Osteocyte (in vitro differentiated cells): ENCODE measurements at regions not wholly inside any gene's neighbourhood (a gene's known extent, or its start where the extent isn't known, plus 50 kb on each side); places are given as distances from the start of the nearest gene placed in this dataset.

Experiments used
- DNase-seq: peaks from one replicate; pipeline ENCODE4 v3.0.0; 2021; ENCODE audit warnings: mixed read lengths; ENCODE audit not compliant: unreplicated experiment; ENCODE audit errors: extremely low spot score
- H3K27ac Mint-ChIP-seq: one replicate; pipeline ENCODE4 v1.8.0; 2021; ENCODE audit warnings: mild to moderate bottlenecking, mixed read lengths; ENCODE audit not compliant: unreplicated experiment
- H3K27me3 Mint-ChIP-seq: one replicate; pipeline ENCODE4 v1.8.0; 2021; ENCODE audit warnings: mixed read lengths; ENCODE audit not compliant: unreplicated experiment
- H3K36me3 Mint-ChIP-seq: one replicate; pipeline ENCODE4 v1.8.0; 2021; ENCODE audit warnings: mixed read lengths; ENCODE audit not compliant: unreplicated experiment
- H3K4me1 Mint-ChIP-seq: one replicate; pipeline ENCODE4 v1.8.0; 2021; ENCODE audit warnings: mixed read lengths; ENCODE audit not compliant: unreplicated experiment
- H3K4me3 Mint-ChIP-seq: one replicate; pipeline ENCODE4 v1.8.0; 2021; ENCODE audit warnings: mild to moderate bottlenecking, moderate library complexity, mixed read lengths; ENCODE audit not compliant: unreplicated experiment
- H3K9me3 Mint-ChIP-seq: one replicate; pipeline ENCODE4 v1.8.0; 2021; ENCODE audit warnings: mixed read lengths; ENCODE audit not compliant: unreplicated experiment
- TF ChIP-seq, protein P1 (sequence below): fragments of 200-600 bp; sonication (generic); IDR thresholded peaks from 2 replicates; pipeline ENCODE4 v1.5.0; 2021; ENCODE audit warnings: antibody characterized with exemption, mild to moderate bottlenecking, moderate library complexity

DNA sequence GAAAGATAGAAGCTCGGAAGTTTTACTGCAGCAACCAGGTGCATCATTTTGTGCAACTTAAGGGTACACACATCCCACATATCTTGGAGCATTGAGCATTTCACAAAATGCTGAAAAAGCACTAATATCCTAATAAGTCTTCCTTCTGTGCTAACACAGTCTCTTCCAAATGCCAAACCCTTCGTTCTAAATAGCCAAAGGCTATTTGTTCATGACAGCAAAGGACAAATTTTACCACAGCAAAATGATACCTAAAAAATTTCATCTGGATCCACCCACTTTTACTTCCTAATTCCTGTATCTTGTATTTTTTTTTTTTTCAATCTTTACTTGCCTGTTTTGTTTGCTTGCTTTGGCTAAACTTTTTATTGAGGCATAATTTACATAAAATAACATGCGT lies 435.0 kb downstream of the RND3 start:
- Mint-ChIP-seq H3K27ac (no peak overlapping the region), H3K4me1 (peaks cover 7% of the 10 kb centered on the region), H3K4me3 (no peak overlapping the region), H3K9me3 (no peaks in the 10 kb centered on the region), H3K36me3 (no peaks in the 10 kb centered on the region), H3K27me3 (no peaks in the 10 kb centered on the region)
- TF ChIP-seq, protein P1, sequence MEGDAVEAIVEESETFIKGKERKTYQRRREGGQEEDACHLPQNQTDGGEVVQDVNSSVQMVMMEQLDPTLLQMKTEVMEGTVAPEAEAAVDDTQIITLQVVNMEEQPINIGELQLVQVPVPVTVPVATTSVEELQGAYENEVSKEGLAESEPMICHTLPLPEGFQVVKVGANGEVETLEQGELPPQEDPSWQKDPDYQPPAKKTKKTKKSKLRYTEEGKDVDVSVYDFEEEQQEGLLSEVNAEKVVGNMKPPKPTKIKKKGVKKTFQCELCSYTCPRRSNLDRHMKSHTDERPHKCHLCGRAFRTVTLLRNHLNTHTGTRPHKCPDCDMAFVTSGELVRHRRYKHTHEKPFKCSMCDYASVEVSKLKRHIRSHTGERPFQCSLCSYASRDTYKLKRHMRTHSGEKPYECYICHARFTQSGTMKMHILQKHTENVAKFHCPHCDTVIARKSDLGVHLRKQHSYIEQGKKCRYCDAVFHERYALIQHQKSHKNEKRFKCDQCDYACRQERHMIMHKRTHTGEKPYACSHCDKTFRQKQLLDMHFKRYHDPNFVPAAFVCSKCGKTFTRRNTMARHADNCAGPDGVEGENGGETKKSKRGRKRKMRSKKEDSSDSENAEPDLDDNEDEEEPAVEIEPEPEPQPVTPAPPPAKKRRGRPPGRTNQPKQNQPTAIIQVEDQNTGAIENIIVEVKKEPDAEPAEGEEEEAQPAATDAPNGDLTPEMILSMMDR, result no peak
- no peak for DNase-seq

DNA sequence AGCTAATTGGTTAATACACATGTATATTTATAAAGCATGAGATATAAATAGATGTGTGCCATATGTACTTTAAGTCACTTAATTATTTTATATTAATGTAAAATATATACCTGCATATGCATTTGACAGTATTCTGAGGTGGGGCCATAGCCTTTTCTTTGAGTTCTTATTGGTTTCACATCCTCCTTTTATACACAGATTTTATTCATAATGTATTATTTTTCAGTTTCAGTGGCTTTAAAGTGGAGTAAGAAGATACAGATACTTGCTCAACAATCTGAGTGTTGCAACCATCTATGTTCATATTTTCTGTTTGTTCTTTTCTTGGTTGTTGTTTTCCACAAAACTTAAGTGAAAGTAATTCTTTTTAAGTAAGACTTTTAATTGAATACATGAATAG lies 436.5 kb downstream of the RND3 start:
- Mint-ChIP-seq H3K4me1 (peaks cover 15% of the 10 kb centered on the region), H3K27me3 (no peaks in the 10 kb centered on the region), H3K9me3 (no peaks in the 10 kb centered on the region), H3K4me3 (no peak overlapping the region), H3K36me3 (no peaks in the 10 kb centered on the region), H3K27ac (no peak overlapping the region)
- DNase-seq, result no peak
- TF ChIP-seq, protein P1, result no peak

DNA sequence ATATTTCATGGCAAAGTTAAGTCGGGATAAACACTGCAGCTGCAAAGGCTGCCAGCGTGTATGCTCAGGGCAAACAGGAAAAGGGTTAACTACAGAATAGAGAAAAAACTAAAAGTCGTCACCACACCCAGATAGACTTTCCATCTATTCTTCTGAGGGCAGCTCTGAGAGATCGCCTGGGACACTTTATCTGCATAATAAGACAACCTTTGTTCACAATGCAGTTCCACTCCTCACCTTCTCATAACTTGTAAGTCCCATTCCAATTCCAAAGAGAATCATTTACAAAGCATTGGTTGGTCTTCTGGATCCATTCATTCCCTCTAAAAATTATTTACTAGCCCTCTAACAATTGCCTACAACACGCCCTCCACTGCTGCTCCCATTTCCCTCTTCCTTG lies 437.4 kb downstream of the RND3 start:
- Mint-ChIP-seq H3K27me3 (no peaks in the 10 kb centered on the region), H3K4me3 (no peak overlapping the region), H3K4me1 (peaks cover 20% of the 10 kb centered on the region), H3K36me3 (no peaks in the 10 kb centered on the region), H3K27ac (no peak overlapping the region), H3K9me3 (no peaks in the 10 kb centered on the region)
- TF ChIP-seq, protein P1, result no peak
- no peak for DNase-seq

DNA sequence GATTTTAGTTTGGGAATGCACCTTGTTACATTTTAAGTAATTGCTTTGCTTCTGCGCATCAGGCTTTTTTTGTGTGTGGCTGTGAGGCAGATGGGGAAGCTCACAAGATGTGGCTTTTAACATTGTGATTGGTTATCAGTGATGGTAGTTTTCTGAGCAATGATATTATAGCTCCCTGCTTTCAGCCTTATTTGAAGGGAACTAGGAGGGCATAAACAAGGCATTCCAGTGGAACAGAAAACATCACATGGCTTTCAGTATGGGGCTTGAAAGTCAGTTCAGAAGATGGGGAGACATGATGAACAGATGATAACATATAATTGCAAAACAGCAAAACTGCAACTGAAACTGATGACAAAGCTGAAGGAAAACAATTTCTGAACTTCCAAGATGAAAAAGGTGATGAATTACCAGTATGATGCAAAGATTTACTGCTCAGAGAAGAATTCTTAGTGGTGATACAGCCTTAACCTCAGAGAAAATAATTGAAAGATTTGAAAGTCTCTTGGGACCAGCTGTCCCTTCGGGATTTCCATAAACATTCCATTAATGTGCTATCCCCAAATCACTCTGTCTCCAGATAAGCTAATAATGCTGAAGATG lies 439.7 kb downstream of the RND3 start:
- DNase-seq, result no peak
- H3K27ac Mint-ChIP-seq, result no peak overlapping the region
- H3K4me1 Mint-ChIP-seq, result peaks cover 17% of the 10 kb centered on the region
- TF ChIP-seq, protein P1, result no peak
- no peak overlapping the region for H3K4me3 Mint-ChIP-seq
- no peaks in the 10 kb centered on the region for H3K9me3 Mint-ChIP-seq
- H3K27me3 Mint-ChIP-seq, result no peaks in the 10 kb centered on the region
- no peaks in the 10 kb centered on the region for H3K36me3 Mint-ChIP-seq

DNA sequence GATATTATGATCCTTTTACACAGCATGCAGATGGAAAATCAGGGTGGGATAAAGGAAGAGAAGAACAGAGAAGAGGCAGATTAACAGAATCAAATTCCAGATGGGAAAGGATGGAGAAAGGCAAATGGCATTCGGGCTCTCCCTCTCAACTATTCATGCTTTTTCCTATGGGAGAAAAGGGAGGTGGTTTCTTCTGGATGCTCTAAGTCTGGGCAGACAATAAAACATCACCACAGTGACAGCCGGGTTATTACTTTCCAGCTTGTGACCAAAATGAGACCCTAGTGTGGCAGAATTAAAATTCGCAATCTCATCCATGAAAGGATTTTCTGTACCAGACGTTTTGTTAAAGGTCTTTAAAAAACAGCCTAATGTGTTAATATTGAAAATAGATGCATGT lies 440.7 kb downstream of the RND3 start:
- no peaks in the 10 kb centered on the region for H3K27me3 Mint-ChIP-seq
- TF ChIP-seq, protein P1, result no peak
- H3K27ac Mint-ChIP-seq, result no peak overlapping the region
- no peaks in the 10 kb centered on the region for H3K9me3 Mint-ChIP-seq
- peaks cover 15% of the 10 kb centered on the region for H3K4me1 Mint-ChIP-seq
- DNase-seq, result no peak
- no peaks in the 10 kb centered on the region for H3K36me3 Mint-ChIP-seq
- H3K4me3 Mint-ChIP-seq, result no peak overlapping the region
